ENCODE measurements at regions not wholly inside any gene's neighbourhood (a gene's known extent, or its start where the extent isn't known, plus 50 kb on each side); places are given as distances from the start of the nearest gene placed in this dataset.
A peak's percentile ranks its signal among the peaks of the same experiment; 100 is the strongest.

- DNase-seq (ENCODE audit: low read depth): no peak
Observed at GRCh38 chr14:34246206-34246605, 215.8 kb downstream of the SPTSSA start.

- DNase-seq (ENCODE audit: low read depth): no peak
Observed at GRCh38 chr14:34243401-34243800, 218.6 kb downstream of the SPTSSA start.

- DNase-seq (ENCODE audit: low read depth): no peak
Observed at GRCh38 chr14:34243001-34243400, 219.0 kb downstream of the SPTSSA start.

GRCh38 chr14:34241185-34241711 is 220.8 kb downstream of the SPTSSA start:
- DNase-seq (ENCODE audit: low read depth): no peak

GRCh38 chr14:34238610-34239009 is 223.4 kb downstream of the SPTSSA start:
- no peak for DNase-seq (ENCODE audit: low read depth)

- DNase-seq (ENCODE audit: low read depth): no peak
Observed at GRCh38 chr14:34237677-34238076, 224.4 kb downstream of the SPTSSA start.

- peak; percentile 36 for DNase-seq (ENCODE audit: low read depth)
Observed at GRCh38 chr14:34237081-34237480, 225.0 kb downstream of the SPTSSA start.

- no peak for DNase-seq (ENCODE audit: low read depth)
Observed at GRCh38 chr14:34235643-34236300, 226.3 kb downstream of the SPTSSA start.

GRCh38 chr14:34234258-34234657 is 227.8 kb downstream of the SPTSSA start:
- no peak for DNase-seq (ENCODE audit: low read depth)

GRCh38 chr14:34233619-34234018 is 228.4 kb downstream of the SPTSSA start:
- DNase-seq (ENCODE audit: low read depth): no peak

GRCh38 chr14:34232790-34233189 is 229.2 kb downstream of the SPTSSA start:
- DNase-seq (ENCODE audit: low read depth): no peak

- peak; percentile 17 for DNase-seq (ENCODE audit: low read depth)
Observed at GRCh38 chr14:34231626-34232025, 230.4 kb downstream of the SPTSSA start.

- DNase-seq (ENCODE audit: low read depth): no peak
Observed at GRCh38 chr14:34229140-34229539, 232.9 kb downstream of the SPTSSA start.

GRCh38 chr14:34228650-34228976 is 233.4 kb downstream of the SPTSSA start:
- DNase-seq (ENCODE audit: low read depth): no peak

GRCh38 chr14:34227834-34228649 is 234.0 kb downstream of the SPTSSA start:
- peak; percentile 76 for DNase-seq (ENCODE audit: low read depth)

GRCh38 chr14:34224221-34224620 is 237.8 kb downstream of the SPTSSA start:
- DNase-seq (ENCODE audit: low read depth): no peak

- DNase-seq (ENCODE audit: low read depth): no peak
Observed at GRCh38 chr14:34223373-34224148, 238.5 kb downstream of the SPTSSA start.

GRCh38 chr14:34222867-34223266 is 239.2 kb downstream of the SPTSSA start:
- DNase-seq (ENCODE audit: low read depth): no peak

GRCh38 chr14:34222122-34222521 is 239.9 kb downstream of the SPTSSA start:
- no peak for DNase-seq (ENCODE audit: low read depth)

GRCh38 chr14:34220921-34221320 is 241.1 kb downstream of the SPTSSA start:
- DNase-seq (ENCODE audit: low read depth): no peak

GRCh38 chr14:34220378-34220706 is 241.7 kb downstream of the SPTSSA start:
- DNase-seq (ENCODE audit: low read depth): no peak

GRCh38 chr14:34219661-34220377 is 242.2 kb downstream of the SPTSSA start:
- DNase-seq (ENCODE audit: low read depth): no peak
